HG03442 (cell line): ENCODE measurements at regions not wholly inside any gene's neighbourhood (a gene's known extent, or its start where the extent isn't known, plus 50 kb on each side); places are given as distances from the start of the nearest gene placed in this dataset.

ENCODE experiments used
- ATAC-seq: cut with Tn5 transposase; IDR thresholded peaks from one replicate; pipeline ENCODE4 v1.9.1; 2021; ENCODE audit warnings: mild to moderate bottlenecking, moderate library complexity; ENCODE audit not compliant: unreplicated experiment

DNA sequence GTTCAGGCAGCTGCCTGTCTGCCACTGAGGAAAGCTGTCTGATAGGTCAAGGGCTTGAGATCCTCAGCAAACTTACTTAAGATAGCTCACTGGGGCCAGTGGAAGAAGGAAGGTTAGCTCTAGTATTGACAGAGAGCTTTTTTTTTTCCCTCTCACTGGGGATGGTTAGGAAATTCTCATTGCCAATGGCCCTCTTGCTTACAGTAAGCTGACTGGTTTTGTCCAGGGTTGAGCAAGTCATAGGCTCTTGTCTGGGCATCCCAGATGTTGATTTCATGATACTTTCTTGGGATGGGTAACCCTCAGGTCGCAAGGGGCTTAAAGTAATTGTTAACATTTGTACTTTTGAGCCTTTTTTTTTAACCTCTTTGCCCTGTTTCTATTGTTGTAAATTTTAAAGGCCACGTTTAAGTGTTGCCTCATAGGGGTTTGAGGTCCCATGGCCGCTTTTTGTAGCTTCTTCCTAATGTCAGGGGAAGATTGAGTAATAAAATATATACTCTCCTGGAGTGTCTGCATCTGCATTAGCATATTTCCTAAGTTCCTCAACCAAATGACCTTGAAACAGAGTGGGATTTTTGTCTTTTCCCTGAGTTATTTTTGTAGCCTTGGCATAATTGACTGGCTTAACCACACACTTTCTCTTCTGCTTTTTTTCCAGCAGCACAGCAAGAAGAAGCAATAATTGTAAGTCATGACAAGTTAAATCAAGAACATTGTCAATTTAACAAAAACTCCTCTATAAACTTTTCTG is 716.0 kb downstream of the LRFN5 start:
- ATAC-seq: no peak

DNA sequence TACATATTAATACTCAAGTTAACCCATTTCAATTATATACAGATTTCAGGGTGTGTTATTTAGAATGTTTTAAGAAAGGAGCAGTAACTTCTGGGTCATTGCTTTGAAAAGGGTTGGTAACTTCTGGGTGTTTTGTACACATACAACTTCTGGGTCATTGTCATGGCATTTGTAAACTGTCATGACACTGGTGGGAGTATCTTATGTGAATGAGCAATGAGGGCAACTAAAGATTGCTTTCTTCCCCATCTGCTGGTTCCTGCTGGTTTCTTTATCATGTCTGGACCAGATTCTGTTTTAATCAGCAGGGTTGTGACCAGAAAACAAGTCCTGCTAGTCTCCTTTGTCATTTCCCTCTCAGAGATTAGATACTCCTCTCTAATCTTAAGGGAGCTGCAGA is 713.3 kb downstream of the LRFN5 start:
- ATAC-seq: no peak

DNA sequence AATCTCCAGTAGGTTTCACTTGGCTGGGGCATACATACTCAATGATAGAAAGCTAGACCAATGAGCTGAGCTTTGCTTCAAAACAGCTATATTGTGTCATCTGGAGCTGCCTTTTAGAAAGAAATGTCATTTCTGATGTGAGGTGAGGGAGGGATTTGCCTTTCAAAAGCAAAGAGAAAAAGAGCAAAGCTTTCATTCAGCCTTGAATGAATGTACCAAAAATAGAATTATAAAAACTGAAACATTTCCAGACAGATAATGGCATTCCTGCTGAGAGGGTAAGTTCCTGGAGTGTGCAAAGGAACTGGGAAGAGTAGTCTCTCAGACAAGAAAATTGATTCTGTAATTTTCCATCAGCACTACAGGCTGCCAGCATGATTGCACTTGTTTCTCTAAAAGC is 710.0 kb downstream of the LRFN5 start:
- ATAC-seq: no peak

DNA sequence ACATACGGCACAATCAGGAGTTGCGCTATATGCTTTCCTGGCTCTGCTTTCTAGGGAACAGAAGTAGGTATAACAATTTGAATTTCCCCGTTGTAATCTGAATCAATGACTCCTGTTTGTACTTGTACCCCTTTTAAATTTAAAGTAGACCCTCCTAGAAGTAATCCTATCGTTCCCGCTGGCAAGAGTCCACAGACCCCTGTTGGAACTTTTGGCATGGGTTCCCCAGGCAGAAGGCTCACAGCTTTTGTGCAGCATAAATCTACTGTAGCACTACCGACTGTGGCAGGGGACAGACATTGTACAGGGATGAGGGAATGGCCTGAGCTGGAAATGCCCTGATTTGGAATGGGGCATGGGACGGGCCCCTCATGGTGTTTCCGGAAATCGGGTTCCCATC is 705.2 kb downstream of the LRFN5 start:
- ATAC-seq: no peak

DNA sequence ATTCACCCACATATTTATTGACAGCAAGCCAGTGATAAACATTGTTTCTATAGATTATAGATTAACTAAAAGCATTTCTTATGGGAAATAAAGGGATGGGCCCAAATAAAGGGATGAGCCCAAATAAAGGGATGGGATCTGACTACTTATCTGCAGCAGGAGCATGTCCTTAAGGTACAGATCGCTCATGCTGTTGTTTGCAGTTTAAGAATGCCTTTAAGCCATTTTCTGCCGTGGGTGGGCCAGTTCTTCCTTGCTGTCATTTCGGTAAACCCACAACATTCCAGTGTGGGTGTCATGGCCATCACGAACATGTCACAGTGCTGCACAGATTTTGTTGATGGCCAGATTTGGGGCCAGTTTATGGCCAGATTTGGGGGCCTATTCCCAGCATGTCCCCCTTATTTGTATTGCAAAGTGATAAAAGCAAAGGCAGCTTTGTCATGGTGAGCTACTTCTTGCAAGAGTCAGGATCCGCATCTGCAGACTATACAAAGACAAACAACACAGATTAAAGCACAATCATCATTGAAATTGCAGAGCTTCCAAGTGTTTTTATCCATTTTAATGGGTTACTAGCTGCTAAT is 700.7 kb downstream of the LRFN5 start:
- ATAC-seq: no peak

DNA sequence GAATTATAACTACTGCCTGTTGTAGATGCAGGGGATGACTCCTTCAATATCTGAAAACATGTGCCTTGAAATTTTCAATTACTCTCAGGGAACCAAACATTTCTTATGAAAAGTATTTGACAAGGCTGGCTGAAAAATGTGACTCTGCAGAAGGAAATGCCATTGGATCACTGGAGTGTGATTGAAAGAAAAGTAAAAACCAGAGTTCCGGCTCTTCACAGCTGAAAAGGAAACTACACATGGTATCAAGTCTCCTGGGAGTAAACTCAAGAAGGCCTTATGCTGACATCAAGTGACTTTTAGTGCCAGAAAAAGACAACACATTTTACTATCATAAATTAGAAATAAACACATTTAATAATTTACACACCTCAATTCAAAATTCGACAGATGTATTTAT is 693.0 kb downstream of the LRFN5 start:
- ATAC-seq: peak; percentile 100

DNA sequence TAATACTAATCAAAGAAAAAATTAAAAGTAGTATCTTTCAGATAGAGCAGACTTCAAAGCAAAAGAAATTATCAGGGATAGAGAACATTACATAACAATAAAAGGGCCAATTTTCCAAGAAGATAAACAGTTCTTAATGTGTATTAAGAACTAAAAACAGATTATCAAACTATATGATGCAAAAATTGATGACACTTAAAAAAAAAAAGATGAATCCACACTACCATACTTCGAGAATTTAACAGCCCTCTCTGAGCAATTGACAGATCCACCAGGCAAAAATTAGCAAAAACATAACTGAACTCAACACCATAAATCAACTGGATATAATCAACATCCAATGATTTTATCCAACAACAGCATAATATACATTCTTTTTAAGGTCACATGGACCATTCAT is 686.5 kb downstream of the LRFN5 start:
- ATAC-seq: no peak

DNA sequence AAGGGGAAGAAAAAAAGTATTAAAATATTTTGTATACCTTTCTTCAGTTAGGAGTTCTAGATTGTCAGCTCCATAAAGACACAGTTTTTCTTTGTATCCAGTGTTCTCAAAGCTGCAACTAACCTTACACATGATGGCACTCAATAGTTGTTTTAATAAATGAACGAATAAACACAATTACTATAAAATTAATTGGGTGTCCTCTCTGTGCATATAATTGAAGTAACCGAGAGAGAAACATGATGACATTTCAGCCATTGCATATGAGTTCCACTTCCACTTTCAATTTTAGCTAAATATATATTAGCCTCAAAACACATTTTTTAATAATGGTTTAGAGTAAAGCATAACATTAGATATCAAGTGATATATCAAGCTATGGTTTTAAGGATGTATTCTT is 671.2 kb downstream of the LRFN5 start:
- ATAC-seq: peak; percentile 63

DNA sequence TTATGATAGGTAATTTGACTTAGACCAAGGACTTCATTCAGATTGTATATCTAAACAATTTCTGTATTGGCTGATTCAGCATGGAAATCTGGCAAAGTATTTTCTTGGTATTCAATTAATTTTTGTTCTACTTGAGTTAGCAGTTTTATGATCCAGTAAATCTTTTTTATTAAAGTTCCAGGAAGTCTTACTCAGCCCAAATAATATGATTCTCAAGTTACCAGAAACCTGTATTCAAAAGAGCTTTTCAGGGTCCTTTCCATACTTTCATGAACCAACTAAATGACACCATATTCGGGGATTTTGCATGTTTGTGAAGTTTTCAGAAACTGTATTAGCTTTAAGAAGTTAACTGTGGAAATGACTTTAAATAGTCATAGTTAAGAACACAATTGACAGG is 662.6 kb downstream of the LRFN5 start:
- ATAC-seq: no peak

DNA sequence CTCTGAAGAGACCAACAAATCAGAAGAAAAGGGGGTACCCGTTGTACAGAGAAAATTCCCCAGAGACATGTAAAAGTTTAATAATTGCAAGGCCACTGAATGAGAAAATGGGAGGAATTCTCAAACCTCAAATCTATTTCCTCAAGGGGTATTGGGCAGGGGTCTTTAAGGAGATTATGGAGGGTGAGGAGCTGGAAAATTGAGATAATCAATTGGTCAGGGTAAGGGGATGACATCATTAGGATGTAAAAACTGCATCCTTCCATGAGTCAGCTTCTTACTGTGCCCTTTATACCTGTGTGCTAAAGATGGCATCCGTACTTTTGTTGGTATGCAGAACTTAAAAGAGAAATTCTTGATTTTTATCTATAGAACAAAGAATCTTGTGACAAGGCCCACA is 641.5 kb downstream of the LRFN5 start:
- no peak for ATAC-seq

DNA sequence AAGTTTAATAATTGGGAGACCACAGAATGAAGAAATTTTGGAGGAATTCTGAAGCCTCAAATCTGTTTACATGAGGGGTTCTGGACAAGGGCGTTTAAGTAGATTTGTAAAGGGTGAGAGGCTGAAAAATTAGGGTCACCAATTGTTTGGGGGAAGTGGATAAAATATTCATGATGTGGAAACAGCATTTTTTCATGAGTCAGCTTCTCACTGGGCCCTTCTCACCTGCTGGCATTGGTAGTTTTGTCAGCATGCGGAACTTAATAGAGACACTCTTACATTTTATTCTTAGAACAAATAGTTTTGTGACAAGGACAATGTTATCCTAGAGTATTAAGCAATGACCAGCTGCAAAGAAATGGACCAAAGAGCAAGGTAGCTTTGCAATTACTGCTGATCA is 634.4 kb downstream of the LRFN5 start:
- no peak for ATAC-seq

DNA sequence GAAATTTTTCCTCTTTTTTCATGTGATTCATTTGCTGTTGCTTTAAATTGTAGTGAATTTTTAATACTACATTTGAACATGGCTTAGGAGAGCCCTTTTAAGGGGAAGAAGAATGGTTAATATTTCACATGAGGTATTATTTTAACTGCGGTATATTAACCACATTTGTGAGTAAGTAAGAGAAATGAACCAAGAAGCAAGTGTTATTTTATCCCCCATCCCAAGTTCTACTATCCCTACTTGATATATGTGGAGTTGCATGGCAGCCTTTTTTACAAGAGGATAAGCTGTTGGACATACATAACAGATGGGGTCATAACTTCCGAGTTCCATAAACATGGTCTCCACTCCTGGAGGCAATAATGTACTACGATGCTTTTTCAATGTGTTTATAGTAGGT is 623.3 kb downstream of the LRFN5 start:
- no peak for ATAC-seq

DNA sequence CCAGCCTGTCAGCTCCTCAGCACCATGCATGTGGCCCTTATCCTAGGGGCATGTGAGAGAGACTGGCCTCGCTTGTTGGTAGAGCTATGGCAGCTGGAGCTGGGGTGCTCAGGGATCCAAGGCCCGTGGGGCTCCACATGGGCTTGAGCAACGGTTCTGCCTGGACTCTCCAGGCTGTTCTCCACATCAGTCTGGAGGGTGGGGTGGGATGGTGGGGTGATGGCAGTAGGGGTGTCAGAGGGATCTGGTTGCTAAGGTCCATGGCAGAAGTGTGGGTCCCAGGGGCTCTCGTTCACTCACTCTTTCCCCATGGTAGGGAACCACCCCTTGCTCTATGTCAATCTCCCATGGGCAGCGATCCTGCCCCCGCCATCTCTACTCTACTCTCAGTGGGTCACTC is 622.6 kb downstream of the LRFN5 start:
- ATAC-seq: no peak

DNA sequence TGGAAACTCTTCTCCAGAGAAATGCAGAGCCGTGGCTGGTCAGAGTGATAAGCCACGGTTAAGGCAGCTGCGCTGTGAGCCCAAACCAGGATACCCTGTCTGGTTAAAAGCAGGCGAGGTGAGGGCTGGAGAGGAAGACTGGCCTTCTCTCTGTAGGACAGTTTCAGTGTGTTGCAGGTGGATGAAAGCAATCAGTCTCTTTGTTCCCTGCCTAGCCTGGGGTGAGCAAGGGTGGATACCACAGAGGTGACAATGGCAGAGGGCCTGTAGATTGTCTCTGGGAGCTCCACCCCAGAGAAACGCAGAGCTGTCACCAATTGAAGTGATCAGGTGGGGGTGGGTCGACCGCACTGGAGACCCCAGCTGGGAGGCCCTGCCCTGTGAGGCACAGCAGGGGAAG is 621.9 kb downstream of the LRFN5 start:
- no peak for ATAC-seq

DNA sequence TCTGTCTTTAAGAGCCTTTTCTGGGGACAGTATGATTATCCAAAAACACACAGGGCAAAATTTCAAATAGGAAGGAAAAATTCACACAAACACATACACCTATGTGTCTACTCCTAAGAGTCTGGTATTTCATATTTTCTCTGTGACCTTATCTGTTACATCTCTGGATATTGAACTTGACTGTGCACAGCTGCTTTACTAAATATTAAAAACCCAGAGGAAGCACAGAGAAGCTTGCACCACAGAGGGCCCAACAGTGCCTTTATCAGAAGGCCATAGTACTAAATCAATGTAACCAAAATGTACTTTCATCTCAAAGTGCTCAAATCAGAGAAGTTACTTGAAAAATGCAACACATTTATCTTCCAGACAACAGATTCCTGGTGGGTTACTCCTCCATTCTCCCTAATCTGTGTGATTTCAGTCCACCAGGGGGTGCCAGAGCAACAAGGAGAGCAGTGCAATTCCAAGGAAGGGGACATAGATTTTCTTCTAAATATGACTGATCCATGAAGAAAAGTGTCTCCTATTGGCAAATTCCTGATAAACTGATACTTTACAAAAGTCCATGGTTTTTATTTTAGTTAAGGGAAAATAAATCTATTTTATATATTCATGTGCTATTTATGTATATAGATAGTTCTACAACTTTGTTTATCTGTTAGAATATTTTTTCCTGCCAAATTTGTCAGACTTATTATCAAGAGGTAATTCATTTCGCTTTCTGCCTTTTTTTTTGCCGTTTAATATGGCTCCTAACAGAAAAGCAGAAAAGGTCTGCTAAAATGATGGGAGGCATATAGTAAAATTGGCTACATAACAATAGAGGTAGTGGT is 617.6 kb downstream of the LRFN5 start:
- ATAC-seq: no peak

DNA sequence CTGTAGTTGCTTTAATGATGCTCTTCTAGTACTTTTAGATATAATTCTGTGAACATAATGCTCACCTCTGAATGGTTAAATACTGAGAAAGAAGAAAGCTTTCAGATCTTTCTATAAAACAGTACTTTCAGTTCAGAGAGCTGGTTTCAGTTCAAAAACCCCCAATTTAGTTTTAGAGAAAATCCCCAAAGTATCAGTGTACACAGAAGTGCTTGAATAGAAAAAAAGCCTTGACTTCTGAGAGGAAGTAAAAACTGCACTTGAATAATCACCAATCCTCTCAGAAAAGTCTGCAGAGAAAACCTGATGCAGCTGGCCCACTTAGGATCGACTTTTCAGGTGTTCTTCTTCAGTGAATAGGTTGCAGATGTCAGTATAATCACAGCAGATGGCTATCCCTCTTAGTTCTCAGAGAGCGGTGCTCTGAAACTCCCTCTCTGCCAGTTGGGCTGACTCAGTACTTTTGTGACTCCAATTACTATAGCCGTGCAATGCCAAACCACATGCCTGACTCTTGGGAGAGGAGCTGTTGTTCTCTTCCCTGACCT is 616.3 kb downstream of the LRFN5 start:
- ATAC-seq: peak; percentile 93

DNA sequence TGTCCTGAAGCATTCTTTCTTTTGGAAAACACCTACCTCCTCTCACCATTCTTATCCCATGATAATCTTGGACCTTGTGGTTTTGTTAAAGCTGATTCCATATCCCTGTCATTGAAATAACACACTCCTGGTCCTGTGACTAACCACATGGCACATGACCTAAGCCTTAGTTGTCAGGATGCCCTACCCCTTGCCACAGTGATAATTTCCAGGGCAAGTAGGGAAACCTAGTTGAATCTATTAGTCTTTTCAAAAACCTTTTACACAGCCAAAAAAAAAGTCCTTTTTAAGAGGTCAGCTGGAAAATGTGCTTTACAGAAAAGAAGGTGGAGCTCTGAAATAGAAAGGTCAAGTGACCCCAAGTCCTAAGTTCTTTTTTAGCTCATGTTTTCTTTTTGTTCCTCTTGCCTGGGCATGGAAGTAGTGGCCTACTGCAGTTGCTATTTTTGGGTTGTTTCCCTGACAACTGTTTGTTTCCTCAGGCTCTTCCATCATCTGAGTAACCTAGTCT is 608.4 kb downstream of the LRFN5 start:
- no peak for ATAC-seq

DNA sequence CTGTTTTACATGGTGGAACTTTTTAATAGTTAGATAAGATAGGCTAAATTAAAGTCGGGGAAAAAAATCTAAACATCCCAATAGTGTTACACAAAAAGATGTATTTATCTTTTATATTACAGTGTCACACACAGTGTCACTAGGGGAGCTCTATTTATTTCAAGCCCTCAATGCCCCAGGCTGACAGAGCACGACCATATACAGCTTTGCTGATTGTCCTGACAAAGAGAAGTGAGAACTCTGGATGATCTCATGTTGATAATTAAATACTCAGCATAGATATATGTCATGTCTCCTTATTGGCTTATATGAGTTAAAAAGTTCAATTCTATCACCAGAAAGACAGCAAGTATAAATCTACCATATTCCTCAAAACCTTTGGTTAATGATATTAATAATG is 594.3 kb downstream of the LRFN5 start:
- ATAC-seq: no peak

DNA sequence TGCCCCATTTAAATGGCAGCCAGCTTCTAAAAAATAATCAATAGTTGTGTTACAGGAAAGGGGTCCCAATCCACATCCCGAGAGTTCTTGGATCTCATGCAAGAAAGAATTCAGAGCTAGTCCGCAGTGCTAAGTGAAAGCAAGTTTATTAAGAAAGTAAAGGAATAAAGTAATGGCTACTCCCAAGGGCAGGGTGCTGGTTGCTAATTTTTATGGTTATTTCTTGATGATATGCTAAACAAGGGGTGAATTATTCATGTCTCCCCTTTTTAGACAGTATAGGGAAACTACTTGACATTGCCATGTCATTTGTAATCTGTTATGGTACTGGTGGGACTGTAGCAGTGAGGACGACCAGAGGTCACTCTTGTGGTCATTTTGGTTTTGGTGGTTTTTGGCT is 591.3 kb downstream of the LRFN5 start:
- no peak for ATAC-seq

DNA sequence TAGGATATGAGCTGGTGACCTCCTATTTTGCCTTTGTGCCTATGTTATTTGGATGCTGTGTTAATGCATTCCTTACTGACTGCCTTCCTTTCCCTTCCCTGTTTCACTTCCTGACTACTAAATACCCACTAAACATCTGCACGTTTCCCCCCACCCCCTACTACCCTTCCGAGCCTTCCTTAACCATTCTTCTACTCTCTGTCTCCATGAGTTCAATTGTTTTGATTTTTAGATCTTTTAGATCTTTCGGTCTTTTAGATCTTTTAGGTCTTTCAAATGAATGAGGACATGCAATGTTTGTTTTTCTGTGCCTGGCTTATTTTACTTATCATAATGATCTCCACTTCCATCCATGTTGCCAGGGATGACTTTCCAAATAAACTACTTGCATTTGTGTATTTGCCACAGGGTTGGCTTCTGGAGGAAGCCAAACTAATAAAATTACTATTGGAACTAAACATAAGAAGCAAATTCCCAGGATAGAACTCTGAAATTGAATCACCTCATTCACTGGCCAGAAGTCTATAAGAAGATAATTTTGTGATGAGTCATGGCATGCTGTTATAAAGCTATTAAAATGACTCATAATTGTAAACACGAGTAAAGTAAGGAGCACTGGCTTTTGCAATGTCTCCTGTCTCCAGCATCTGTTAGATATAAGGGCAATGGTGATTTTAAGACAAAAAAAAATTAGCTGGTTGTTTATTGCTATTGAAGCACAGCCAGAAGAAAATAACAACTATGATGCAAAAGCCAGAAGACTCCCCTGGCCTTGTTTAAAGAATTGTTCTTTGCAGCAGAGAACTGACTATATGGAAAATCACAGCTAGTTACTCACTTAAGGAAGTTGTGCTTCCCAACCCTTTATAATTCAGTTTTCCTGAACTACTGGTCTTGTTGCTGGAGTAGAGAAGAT is 586.3 kb downstream of the LRFN5 start:
- ATAC-seq: no peak

DNA sequence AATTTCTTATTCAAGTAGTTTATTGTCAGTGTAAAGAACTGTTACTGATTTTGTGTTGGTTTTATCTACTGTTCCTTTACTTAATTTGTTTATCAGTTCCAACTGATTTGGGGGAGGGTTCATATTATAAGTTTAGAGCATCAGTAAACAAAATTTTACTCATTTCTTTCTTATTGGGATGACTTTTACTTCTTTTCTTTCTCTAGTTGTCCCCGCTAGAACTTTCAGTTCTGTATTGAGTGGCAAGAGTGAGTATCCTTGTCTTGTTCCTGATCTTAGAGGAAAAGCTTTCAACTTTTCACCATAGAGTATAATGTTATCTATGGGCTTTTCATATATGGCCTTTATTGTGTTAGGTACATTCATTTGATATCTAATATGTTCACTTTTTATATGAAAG is 584.1 kb downstream of the LRFN5 start:
- peak; percentile 68 for ATAC-seq
